ENCODE measurements at regions not wholly inside any gene's neighbourhood (a gene's known extent, or its start where the extent isn't known, plus 50 kb on each side); places are given as distances from the start of the nearest gene placed in this dataset.
"Not testable (repeated sequence)": the region's sequence is repeated elsewhere in the genome, so short reads cannot be mapped to it uniquely, and the experiment has no call there.

DNA sequence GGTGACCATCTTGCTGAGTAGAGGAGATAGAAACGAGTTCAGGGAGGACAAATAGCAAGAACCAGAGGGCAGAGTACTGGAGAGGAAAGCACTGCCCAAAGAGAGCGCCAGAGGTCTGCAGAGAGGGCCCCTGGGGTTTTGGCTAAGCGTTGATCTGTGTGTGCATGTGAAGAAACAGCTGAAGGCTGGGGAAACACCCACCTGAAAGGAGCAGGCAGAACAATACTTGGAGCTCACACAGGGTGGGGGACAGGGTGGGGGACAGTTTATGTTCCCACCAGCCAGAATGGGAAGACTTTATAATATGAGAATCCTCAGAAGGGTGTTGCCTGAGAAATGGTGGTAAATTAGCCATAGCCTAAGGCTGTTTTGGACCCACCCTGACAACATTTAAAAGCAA lies 200.4 kb downstream of the NPIPB11 start:
- not testable (repeated sequence) for H3K27ac ChIP-seq; DNase-seq (ENCODE audit: low read depth, low spot score)

DNA sequence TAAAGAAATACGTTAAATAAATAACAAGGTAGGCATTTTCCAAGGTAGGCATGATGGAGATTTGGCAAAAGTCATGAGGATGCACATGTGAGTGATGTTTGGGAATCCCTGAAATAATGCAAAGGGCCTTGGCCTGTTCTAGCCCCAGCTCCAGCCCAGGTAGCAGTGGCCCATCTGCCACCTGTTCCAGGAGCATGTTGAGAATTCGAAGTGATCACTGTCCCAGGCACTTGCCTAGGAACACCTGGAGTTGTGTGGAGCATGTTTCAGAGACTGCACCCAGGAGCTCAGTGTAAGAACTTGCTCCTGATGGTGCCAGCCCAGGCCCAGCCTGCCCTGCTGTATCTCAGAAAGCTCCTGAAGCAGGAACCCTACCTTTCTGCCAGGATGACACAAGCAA lies 201.4 kb downstream of the NPIPB11 start:
- DNase-seq (ENCODE audit: low read depth, low spot score); H3K27ac ChIP-seq: not testable (repeated sequence)

DNA sequence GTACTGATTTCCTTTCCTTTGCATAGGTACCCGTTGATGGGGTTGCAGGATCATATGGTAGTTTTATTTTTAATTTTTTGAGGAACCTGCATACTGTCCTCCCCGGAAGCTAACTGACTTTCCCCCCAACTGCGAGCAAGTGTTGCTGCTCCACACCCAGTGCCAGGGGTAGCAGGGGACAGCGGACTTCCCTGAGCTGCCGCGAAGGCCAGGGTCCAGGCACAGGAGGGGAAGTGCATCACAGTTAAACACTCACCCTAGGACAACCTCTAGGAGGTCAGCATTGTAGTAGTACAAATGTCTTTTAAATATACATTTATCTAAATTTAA lies 201.7 kb downstream of the NPIPB11 start:
- DNase-seq (ENCODE audit: low read depth, low spot score): no peak
- H3K27ac ChIP-seq: no peak overlapping the region

DNA sequence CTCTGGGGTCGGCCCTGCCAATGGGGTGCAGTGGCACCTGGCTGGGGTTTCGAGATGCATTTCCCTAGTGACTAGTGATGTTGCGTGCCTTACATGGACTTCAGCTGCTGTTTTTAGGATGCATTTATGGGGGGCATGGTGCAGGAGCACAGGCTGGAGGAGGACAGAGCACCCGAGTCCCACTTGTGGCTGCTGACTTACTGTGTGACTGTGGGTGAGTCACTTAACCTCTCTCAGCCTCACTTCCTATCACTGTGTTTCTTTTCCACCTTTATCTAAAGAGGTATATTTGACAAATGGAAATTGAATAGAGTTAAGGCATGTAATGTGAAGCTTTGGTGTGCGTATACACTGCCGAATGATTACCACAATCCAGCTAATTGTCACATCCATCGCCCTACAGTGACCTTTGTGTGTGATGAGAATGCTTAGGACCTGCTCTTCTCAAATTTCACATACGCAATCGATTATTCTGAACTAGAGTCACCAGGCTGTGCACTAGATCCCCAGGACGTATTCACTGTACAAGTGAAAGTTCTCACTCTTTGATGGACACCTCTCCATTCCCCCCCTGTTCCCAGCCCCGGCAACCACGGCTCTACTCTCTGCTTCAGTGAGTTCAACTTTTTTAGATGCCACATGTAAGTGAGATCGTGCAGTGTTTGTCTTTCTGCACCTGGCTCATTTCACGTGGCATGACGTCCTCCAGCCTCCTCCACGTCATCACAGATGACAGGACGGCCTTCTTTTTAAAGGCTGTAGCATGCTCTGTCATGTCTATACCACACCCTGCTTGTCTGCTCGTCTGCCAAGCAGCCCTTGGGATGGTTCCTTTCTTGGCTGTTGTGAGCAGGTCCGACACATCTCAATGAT lies 202.3 kb downstream of the NPIPB11 start:
- peak; percentile 27 for DNase-seq (ENCODE audit: low read depth, low spot score)
- not testable (repeated sequence) for H3K27ac ChIP-seq

GRCh38 chr16:29203046-29203932 lies 203.2 kb downstream of the NPIPB11 start:
- H3K27ac ChIP-seq; DNase-seq (ENCODE audit: low read depth, low spot score): not testable (repeated sequence)

DNA sequence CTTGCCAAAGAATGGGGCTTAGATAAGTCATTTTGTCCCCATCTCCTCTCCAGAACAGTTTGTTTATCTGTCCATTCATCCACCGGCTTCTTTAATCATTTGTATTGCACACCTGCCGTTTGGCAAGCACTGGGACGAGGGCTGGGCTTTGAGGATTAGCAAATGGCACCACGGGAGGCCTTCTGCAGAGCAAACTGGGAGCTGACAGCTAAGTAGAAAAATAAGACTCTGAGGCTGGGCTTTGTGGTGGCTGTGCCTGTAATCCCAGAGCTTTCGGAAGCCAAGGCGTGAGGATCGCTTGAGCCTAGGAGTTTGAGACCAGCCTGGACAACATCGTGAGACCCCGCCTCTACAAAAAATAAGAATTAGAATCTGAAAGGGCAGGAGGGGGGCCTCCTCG lies 203.9 kb downstream of the NPIPB11 start:
- H3K27ac ChIP-seq; DNase-seq (ENCODE audit: low read depth, low spot score): not testable (repeated sequence)

DNA sequence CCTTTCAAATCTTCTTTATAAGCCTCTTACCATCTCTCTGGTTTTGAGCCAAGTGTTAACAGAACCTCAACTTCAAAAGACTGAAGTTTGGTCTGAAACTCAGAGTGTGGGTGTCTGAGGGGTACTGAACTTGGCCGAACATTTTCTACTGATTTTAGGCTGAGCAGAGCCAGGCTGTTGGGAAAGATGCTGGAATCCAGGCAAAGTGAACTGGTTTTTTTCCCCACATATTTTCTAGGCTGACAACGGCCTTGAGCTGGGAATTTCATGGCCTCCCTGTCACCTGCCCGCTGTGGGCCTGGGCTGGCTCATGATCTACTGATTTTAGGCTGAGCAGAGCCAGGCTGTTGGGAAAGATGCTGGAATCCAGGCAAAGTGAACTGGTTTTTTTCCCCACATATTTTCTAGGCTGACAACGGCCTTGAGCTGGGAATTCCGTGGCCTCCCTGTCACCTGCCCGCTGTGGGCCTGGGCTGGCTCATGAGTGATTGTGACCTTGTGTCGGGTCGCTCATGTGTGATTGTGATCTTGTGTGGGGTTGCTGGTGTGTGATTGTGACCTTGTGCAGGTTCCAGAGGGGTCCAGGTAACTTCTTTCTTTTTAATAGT lies 204.4 kb downstream of the NPIPB11 start:
- not testable (repeated sequence) for H3K27ac ChIP-seq; DNase-seq (ENCODE audit: low read depth, low spot score)

GRCh38 chr16:29201296-29202024 lies 205.1 kb downstream of the NPIPB11 start:
- H3K27ac ChIP-seq; DNase-seq (ENCODE audit: low read depth, low spot score): not testable (repeated sequence)

- DNase-seq (ENCODE audit: low read depth, low spot score); H3K27ac ChIP-seq: not testable (repeated sequence)
Observed at GRCh38 chr16:29200681-29201080, 205.8 kb downstream of the NPIPB11 start.

- not testable (repeated sequence) for H3K27ac ChIP-seq
Observed at GRCh38 chr16:29200135-29200601, 206.3 kb downstream of the NPIPB11 start.

DNA sequence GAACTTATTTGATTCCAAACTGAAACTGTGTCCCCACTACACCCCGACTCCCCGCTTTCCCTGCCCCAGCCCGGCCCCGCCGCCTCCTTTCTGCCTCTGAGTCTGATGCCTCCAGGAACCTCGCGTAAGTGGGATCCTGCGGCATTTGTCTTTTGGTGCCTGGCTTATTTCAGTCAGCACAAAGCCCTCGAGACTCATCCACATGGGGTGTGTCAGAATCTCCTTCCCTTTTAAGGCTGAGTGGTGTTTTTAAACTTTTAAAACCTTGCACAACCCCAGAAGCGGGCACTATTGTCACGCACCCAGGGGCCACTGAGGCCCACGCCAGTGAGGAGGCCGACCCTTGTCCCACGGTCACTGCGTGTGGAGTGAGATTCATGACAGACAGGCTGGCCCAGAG lies 206.9 kb downstream of the NPIPB11 start:
- not testable (repeated sequence) for H3K27ac ChIP-seq; DNase-seq (ENCODE audit: low read depth, low spot score)

More at GRCh38 chr16:29200135-29200601, 206.3 kb downstream of the NPIPB11 start:
- DNase-seq (ENCODE audit: low read depth, low spot score): not testable (repeated sequence)

DNA sequence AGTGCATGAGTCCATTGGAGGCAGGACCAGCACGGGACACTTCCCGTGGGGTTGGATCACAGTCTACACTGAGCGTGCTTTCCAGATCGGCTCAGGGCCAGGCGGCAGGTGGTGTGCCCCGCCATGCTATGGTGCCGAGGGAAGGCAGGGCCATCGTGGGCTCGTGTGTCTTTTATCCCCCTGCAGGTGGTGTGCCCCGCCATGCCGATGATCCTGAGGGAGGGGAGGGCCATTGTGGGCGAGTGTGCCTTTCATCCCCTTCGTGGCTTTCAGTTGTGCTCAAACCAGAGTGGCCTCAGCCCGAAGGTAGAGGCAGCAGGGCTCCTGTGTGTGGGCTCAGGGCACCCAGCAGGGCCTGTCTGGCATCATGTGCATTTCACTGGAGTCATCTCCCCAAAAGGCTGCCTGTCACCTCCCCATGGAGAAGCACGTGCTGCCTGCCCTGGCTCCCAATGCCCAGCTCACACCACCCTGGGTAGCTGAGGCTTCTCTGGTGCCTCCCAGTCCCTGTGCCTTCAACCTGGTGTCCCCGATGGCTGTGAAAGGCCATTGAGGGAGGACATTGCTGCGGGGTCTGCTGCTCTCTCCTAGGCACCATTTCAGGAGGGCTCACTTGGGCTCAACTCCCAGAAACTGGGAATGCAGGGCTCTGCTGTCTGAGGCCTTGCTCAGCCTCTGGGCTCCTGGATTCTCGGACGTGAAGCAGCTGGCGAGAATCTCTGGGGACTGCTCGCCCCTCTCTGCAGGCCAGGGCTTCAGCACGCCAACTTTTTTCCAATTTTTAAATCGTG lies 207.6 kb downstream of the NPIPB11 start:
- H3K27ac ChIP-seq: no peak overlapping the region
- DNase-seq (ENCODE audit: low read depth, low spot score): no peak

- no peak for DNase-seq (ENCODE audit: low read depth, low spot score)
- no peak overlapping the region for H3K27ac ChIP-seq
Observed at GRCh38 chr16:29198231-29198630, 208.3 kb downstream of the NPIPB11 start.

- H3K27ac ChIP-seq; DNase-seq (ENCODE audit: low read depth, low spot score): not testable (repeated sequence)
Observed at GRCh38 chr16:29197494-29198100, 208.9 kb downstream of the NPIPB11 start.

DNA sequence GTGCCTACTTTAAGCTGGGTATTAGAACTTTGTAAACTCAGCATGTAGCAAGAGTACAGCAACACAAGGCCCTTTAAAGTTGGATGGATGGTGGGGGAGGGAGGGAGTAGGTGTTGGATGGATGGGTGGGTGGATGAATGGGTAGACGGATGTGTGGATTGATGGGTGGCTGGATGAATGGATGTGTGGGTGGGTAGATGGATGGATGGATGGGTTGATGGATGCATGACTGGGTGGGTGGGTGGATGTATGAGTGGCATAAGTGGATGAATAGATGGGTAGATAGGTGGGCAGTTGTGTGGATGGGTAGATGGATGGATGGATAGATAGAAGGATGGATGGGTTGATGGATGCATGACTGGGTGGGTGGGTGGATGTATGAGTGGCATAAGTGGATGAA lies 209.8 kb downstream of the NPIPB11 start:
- not testable (repeated sequence) for DNase-seq (ENCODE audit: low read depth, low spot score); H3K27ac ChIP-seq

DNA sequence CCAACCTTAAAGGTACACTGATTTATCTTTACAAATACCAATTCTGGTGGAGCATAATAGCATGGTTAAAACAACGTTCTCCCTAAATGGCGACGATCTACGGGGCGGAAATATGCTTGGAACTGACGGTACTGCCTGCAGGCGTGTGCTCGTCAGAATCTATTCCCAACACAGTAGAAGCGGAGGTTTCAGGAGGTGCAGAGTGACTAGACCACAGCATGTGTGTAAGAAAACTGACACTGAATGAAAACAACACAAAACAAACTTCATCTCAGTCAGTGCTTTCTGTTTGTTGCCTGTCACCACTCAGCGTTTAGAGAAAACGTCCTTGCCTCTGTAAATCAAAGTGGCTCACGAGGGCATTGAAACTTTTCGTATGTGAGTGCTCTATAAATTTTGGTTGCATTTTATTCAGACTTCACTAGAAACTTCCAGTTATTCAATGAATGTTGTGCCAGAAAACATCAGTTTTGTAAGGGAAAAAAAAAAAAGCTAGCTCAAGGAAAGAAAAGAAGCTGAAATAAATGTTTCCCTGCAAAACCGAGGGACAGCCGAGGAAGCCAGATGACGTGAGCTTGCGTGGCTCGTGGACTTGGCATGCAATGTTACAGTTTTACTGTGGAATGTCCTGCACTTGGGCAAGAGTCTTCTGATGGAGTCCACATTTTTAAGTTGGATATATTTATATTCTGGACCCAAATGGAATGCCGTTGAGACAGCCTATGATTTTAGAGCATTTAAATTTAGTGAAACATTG lies 210.4 kb downstream of the LAT start:
- H3K27ac ChIP-seq; DNase-seq (ENCODE audit: low read depth, low spot score): not testable (repeated sequence)

DNA sequence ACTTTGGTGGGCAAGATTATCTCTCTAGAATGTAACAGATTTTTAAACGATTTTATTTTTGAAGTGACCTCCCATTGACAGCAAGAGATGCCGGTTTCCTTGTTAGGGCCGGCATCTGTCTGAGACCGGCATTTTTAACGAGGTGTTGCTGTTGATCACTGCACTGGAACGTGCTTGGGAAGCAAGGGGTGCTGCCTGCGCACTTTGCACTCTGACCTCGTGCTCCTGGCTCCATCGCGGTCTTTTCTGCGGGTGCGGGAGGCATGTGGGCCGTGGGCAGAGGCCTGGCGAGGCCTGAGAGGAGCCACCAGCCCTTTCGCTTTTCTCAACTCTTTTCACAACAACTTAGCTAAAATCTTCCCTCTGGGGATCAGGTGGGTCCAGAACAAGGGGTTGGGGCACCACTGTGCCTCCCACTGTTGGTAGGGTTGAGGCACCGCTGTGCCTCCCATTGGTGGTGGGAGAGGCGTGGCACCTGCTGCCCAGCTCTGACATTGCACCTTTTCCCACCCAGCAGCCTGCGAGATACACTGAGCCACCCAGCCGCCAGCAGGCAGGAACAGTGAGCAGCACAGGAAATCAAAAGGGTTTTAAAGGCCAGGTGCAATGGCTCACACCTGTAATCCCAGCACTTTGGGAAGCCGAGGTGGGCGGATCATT lies 209.5 kb downstream of the LAT start:
- DNase-seq (ENCODE audit: low read depth, low spot score); H3K27ac ChIP-seq: not testable (repeated sequence)

All from epithelial cell of prostate (primary cell).